Neutrophil (primary cell): ENCODE measurements at regions not wholly inside any gene's neighbourhood (a gene's known extent, or its start where the extent isn't known, plus 50 kb on each side); places are given as distances from the start of the nearest gene placed in this dataset.

Experiments used
- H3K27ac ChIP-seq: fragments of 200-600 bp; sonication (generic); 2 replicates; pipeline ENCODE4 v1.5.1; 2016; ENCODE audit warnings: mild to moderate bottlenecking, moderate library complexity
- H3K27me3 ChIP-seq: fragments of 200-600 bp; sonication (generic); 2 replicates; pipeline ENCODE4 v1.6.0; 2016; ENCODE audit warnings: mild to moderate bottlenecking
- H3K36me3 ChIP-seq: fragments of 200-600 bp; sonication (generic); 2 replicates; pipeline ENCODE4 v1.5.1; 2017
- H3K4me1 ChIP-seq, 2 experiments: fragments of 200-600 bp in 1 of 2; sonication (generic) in 1 of 2; 1 replicate in 1 of 2; 2 replicates in 1 of 2; pipeline versions ENCODE4 v1.5.1 to v1.6.1; 2013 to 2016; ENCODE audit warnings: low read depth in 1 of 2, low read length in 1 of 2, mild to moderate bottlenecking in 1 of 2, moderate library complexity in 1 of 2; ENCODE audit not compliant: control insufficient read depth in 1 of 2, insufficient read depth in 1 of 2
- H3K4me3 ChIP-seq, 2 experiments: fragments of 200-600 bp in 1 of 2; sonication (generic) in 1 of 2; 1 replicate in 1 of 2; 2 replicates in 1 of 2; pipeline ENCODE4 v1.5.1; 2013 to 2016; ENCODE audit warnings: low read depth in 1 of 2, low read length in 1 of 2, mild to moderate bottlenecking in 1 of 2, moderate library complexity in 1 of 2
- H3K9me3 ChIP-seq: fragments of 200-600 bp; sonication (generic); 2 replicates; pipeline ENCODE4 v1.5.1; 2016
- TF ChIP-seq, protein P1 (sequence below): fragments of 200-600 bp; sonication (generic); IDR thresholded peaks from 2 replicates; pipeline ENCODE4 v1.5.1; 2016; ENCODE audit warnings: antibody characterized with exemption

DNA sequence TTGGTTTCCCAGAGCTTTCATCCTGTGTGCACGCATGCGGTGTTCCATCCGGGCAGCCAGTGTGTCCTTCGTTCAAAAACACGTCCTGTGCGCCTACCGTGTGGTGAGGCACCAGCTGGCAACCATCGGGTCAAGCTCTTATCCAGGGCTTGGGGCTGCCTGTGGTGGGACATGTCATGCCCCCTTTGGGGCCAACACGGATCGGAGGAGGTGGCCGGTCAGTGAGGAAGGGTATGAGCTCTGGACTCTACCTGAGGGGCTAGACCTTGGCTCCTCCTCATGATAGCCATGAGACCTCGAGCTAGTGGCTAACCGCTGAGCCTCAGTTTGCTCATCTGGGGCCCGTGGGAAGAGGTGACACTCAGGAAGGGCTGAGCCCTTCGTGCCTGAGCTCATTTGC, 158.5 kb upstream of the PMEPA1 start:
- Histone ChIP-seq H3K36me3 (no peaks in the 10 kb centered on the region), H3K4me1 (no peaks in the 10 kb centered on the region), H3K27me3 (peaks cover 19% of the 10 kb centered on the region), H3K27ac (no peak overlapping the region), H3K4me3 (no peak overlapping the region), H3K9me3 (no peaks in the 10 kb centered on the region)
- TF ChIP-seq, protein P1, sequence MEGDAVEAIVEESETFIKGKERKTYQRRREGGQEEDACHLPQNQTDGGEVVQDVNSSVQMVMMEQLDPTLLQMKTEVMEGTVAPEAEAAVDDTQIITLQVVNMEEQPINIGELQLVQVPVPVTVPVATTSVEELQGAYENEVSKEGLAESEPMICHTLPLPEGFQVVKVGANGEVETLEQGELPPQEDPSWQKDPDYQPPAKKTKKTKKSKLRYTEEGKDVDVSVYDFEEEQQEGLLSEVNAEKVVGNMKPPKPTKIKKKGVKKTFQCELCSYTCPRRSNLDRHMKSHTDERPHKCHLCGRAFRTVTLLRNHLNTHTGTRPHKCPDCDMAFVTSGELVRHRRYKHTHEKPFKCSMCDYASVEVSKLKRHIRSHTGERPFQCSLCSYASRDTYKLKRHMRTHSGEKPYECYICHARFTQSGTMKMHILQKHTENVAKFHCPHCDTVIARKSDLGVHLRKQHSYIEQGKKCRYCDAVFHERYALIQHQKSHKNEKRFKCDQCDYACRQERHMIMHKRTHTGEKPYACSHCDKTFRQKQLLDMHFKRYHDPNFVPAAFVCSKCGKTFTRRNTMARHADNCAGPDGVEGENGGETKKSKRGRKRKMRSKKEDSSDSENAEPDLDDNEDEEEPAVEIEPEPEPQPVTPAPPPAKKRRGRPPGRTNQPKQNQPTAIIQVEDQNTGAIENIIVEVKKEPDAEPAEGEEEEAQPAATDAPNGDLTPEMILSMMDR, result no peak

DNA sequence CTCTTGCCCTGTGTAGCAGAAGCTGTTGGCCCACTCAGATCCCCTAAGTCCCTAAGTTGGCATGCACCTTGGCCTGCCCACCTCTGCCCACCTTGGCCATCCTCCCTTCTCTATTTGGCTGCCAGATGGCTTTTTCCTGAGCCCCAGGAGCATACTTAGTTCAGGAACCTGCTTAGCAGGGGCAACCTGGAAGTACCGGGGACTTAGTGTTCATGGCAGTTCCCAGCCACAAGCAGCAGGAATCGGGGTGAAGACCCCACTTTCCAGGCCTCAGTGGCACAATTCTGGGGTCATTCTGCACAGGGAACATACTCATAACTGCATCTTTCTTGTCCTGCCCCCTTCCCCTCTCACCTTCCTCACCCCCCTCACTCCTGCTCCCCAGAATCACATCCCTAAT, 158.0 kb upstream of the PMEPA1 start:
- Histone ChIP-seq H3K4me1 (no peaks in the 10 kb centered on the region), H3K4me3 (no peak overlapping the region), H3K27ac (no peak overlapping the region), H3K9me3 (no peaks in the 10 kb centered on the region), H3K27me3 (peaks cover 19% of the 10 kb centered on the region), H3K36me3 (no peaks in the 10 kb centered on the region)
- TF ChIP-seq, protein P1, result no peak

DNA sequence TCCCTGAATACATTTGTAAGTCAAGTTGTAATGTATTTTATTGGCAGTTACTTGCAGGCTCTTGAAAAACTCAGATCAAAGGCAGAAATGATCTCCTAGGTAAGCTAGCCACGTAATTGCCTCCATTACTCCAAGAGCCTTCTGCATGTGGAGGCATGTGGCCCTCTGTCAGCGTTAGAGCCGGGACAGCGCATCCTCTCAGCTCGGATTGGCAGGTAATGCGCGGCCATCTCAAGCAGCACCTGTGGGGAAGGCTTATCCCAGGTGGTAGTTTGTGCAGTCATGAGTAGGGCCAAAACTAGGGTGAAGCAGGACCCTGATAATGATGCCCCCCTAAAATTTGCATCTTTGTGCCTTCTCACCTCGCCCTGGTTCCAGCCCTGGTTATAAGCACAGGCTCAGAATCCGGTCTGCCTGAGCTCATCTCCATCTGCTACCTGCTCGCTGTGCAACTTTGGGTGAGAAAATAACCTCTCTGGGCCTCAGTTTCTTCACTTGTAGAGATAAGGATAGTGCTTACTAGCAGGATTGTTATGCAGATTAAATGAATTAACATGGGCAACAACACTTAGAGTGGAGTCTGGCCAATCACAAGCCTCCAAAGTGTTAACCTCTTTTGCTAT, 157.5 kb upstream of the PMEPA1 start:
- Histone ChIP-seq H3K27ac (no peak overlapping the region), H3K4me3 (no peak overlapping the region), H3K36me3 (no peaks in the 10 kb centered on the region), H3K27me3 (peaks cover 19% of the 10 kb centered on the region), H3K4me1 (no peaks in the 10 kb centered on the region), H3K9me3 (no peaks in the 10 kb centered on the region)
- TF ChIP-seq, protein P1, result no peak

DNA sequence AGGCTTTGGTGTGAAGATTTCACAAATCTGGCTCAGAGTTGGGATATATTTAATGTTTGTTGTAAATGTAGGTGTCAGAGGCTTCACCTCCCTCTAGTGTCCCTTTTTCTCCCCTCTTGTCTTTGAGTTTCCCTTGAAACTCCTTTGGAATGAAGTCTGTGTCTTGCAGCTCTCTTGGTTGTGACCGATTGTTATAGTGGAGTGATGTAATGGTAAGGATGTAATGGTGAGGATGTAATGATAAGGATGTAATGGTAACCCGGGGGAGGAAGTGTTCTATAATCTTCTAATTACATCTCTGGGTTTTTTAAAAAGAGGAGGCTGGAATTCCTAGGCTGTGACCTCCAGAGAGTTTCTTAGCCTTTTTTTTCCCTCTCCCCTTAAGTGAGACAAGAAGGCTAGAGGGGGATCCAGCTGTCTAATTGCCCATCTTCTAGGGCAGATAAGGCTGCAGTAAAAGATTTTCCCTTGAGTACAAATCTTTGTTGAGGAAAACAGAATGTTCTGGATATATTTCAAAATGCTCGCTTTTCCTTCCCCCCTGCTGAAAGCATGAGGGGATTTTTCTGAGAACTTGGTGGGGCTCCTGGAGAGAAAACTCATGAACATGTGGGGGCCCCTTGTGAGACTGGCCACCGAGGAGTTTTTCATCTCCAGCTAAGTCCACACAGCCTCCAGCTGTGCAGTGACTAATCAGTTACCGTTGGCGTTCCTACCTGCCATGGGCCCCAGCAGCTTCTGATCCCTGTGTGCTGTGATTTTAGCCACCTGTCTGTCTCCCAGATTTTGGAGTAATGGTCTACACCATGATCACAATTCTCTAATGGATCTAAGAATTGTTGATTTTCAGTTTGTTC, 156.7 kb upstream of the PMEPA1 start:
- Histone ChIP-seq H3K4me3 (no peak overlapping the region), H3K9me3 (no peaks in the 10 kb centered on the region), H3K27me3 (peaks cover 19% of the 10 kb centered on the region), H3K27ac (no peak overlapping the region), H3K36me3 (no peaks in the 10 kb centered on the region), H3K4me1 (no peaks in the 10 kb centered on the region)
- TF ChIP-seq, protein P1, result no peak

DNA sequence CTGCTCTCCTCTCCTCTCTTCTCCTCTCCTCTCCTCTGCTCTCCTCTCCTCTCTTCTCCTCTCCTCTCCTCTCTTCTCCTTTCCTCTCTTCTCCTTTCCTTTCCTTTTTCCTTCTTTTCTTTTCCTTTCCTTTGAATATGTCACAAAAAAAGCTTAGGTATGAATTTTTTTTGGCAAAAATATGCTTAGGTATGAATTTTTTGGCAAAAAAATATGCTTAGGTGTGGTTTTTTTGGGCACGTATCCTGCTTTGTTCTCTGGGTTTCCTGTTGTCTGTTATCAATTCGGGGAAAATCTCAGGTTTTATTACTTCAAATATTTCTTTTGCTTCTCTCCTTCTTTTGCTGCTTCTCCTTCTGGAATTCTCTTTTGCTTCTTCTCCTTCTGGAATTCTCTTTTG, 155.5 kb upstream of the PMEPA1 start:
- Histone ChIP-seq H3K36me3 (no peaks in the 10 kb centered on the region), H3K9me3 (no peaks in the 10 kb centered on the region), H3K27ac (no peak overlapping the region), H3K27me3 (peaks cover 19% of the 10 kb centered on the region), H3K4me3 (no peak overlapping the region), H3K4me1 (no peaks in the 10 kb centered on the region)
- TF ChIP-seq, protein P1, result no peak
